HG03039 (cell line): ENCODE measurements at regions not wholly inside any gene's neighbourhood (a gene's known extent, or its start where the extent isn't known, plus 50 kb on each side); places are given as distances from the start of the nearest gene placed in this dataset.
"Not testable (repeated sequence)": the region's sequence is repeated elsewhere in the genome, so short reads cannot be mapped to it uniquely, and the experiment has no call there.

Experiments
- ATAC-seq: cut with Tn5 transposase; IDR thresholded peaks from one replicate; pipeline ENCODE4 v1.9.1; 2021; ENCODE audit warnings: mild to moderate bottlenecking, moderate library complexity; ENCODE audit not compliant: unreplicated experiment

- not testable (repeated sequence) for ATAC-seq
Observed at GRCh38 chr14:106323970-106324369, 797.6 kb downstream of the TMEM121 start.

GRCh38 chr14:106327234-106327633, 800.9 kb downstream of the TMEM121 start:
- ATAC-seq, result no peak

GRCh38 chr14:106327702-106328353, 801.4 kb downstream of the TMEM121 start:
- ATAC-seq, result not testable (repeated sequence)

- ATAC-seq, result not testable (repeated sequence)
Observed at GRCh38 chr14:106329243-106329642, 802.9 kb downstream of the TMEM121 start.

GRCh38 chr14:106329987-106330774, 803.8 kb downstream of the TMEM121 start:
- not testable (repeated sequence) for ATAC-seq

- ATAC-seq, result not testable (repeated sequence)
Observed at GRCh38 chr14:106334428-106335109, 808.2 kb downstream of the TMEM121 start.

- ATAC-seq, result not testable (repeated sequence)
Observed at GRCh38 chr14:106335110-106335429, 808.7 kb downstream of the TMEM121 start.

GRCh38 chr14:106338775-106339174, 812.4 kb downstream of the TMEM121 start:
- not testable (repeated sequence) for ATAC-seq

GRCh38 chr14:106340658-106341057, 814.3 kb downstream of the TMEM121 start:
- ATAC-seq, result not testable (repeated sequence)

GRCh38 chr14:106341161-106341560, 814.8 kb downstream of the TMEM121 start:
- not testable (repeated sequence) for ATAC-seq

GRCh38 chr14:106343626-106344025, 817.2 kb downstream of the TMEM121 start:
- ATAC-seq, result no peak

GRCh38 chr14:106344065-106344614, 817.8 kb downstream of the TMEM121 start:
- ATAC-seq, result not testable (repeated sequence)

- ATAC-seq, result not testable (repeated sequence)
Observed at GRCh38 chr14:106344791-106345479, 818.6 kb downstream of the TMEM121 start.

GRCh38 chr14:106346084-106346483, 819.7 kb downstream of the TMEM121 start:
- ATAC-seq, result no peak

GRCh38 chr14:106346534-106347290, 820.3 kb downstream of the TMEM121 start:
- no peak for ATAC-seq

- ATAC-seq, result no peak
Observed at GRCh38 chr14:106347291-106347778, 821.0 kb downstream of the TMEM121 start.

- no peak for ATAC-seq
Observed at GRCh38 chr14:106347890-106348755, 821.7 kb downstream of the TMEM121 start.

GRCh38 chr14:106348873-106349540, 822.6 kb downstream of the TMEM121 start:
- not testable (repeated sequence) for ATAC-seq
